ENCODE measurements at regions not wholly inside any gene's neighbourhood (a gene's known extent, or its start where the extent isn't known, plus 50 kb on each side); places are given as distances from the start of the nearest gene placed in this dataset.
"Not testable (repeated sequence)": the region's sequence is repeated elsewhere in the genome, so short reads cannot be mapped to it uniquely, and the experiment has no call there.

- FAIRE-seq = no peak
Measured at GRCh38 chr10:128568491-128568890, 442.3 kb upstream of the MKI67 start.

DNA sequence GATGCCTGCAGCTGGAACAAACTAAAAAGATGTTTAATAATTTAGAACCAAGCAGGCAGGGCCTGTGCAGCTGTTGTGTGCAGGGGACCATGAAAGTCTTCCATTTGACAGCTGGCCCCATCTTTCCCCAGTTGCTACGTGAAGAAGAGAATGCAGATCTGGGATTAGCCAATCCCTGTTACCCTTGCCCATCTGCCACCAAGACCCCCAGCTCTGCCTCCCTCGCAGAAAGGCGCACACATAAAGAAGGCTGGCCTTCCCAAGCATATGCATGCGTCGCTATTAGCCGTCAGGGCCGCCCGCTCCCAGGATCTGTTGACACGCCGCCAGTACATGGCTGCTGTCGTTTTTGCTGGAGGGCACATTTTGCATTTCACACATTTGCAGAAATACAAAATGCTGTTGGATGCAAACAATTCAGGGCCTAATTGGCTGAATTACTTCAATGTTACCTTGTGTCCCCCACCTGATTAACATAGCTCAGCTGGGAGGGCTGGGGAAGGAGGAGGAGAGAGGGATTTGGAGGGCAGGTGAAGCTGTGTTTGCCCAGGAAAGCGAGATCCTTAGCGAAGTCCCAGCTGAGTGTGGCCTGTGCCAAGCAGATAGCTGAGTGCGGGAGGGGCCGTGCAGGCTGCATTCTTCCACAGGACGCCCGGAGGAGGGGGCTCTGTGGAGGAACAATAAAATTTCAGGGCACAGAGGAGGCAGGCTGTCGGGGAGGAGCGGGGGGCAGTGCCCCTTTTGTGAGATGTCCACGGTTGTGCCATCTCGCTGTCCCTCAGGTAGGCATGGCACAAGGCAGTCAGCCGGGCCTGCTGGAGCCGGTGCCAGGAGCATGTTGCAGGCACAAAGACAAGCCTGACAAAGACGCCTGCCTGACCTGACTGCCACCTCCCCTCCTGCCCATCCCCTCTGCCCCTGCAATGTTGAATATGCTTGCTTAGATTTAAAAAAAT, 443.0 kb upstream of the MKI67 start:
- no peak for FAIRE-seq

GRCh38 chr10:128570319-128570995, 444.2 kb upstream of the MKI67 start:
- FAIRE-seq = no peak

DNA sequence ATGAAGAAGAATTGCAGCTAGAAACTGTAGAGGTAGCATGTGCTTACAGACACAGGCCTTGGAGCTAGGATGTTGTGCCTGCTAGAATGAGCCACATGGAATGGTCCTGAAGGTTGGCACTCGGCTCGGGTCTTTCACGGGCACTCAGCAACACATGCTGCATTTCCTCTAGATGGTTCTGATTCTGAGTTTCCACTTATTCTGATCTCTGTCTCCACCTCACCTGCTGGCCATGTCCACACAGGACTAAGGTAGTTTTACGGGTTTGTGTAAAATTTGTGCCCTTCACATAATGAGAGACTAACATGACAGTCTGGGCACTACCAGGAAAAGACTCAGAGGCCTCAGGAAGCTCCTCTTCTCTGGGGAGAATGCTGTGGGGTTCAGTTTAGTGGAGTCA, 444.8 kb upstream of the MKI67 start:
- FAIRE-seq = no peak

GRCh38 chr10:128571745-128572144, 445.5 kb upstream of the MKI67 start:
- FAIRE-seq = no peak

DNA sequence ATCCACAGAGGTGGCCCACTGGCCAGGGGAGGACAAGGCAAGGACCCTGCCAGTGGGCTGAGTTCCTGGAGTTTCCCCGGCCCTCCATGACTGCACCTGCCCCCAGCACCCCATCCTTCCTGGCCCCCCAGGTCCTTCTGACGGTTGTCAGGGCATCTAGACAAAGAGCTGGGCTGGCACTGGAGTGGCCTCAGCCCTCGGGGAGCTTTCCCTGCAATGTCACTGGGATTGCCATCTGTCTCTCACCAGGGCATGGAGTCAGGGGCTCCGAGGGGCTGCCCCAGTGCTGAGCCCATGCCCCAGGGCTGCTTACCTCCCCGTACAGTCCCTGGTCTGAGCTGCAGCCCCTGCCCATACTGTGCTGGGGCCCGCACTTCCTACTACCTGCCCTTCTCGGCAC, 446.5 kb upstream of the MKI67 start:
- no peak for FAIRE-seq

GRCh38 chr10:128573281-128573845, 447.1 kb upstream of the MKI67 start:
- no peak for FAIRE-seq

GRCh38 chr10:128573986-128574385, 447.8 kb upstream of the MKI67 start:
- no peak for FAIRE-seq

GRCh38 chr10:128574581-128575210, 448.5 kb upstream of the MKI67 start:
- no peak for FAIRE-seq

- FAIRE-seq = no peak
Measured at GRCh38 chr10:128575761-128576160, 449.5 kb upstream of the MKI67 start.

DNA sequence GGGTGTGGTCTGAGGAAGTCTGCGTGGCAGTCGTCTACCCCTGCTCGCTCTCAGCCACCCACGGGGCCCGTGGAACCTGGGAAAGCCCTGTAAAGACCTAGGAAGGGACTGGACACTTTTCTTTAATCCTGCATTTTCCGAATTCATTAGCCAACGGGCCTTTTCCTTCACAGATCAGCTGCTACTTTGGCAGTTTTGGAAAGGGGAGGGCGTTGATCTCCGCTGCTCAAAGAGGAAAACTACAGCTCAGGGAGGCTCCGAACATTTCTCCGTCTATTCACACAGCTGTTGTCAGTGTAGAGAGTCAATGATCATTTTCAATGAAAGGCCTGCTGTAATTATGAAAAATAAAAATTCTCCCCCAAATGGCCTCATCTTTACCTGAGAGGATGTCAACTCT, 450.1 kb upstream of the MKI67 start:
- FAIRE-seq = no peak

- no peak for FAIRE-seq
Measured at GRCh38 chr10:128576943-128577670, 450.9 kb upstream of the MKI67 start.

- FAIRE-seq = no peak
Measured at GRCh38 chr10:128577958-128578750, 451.9 kb upstream of the MKI67 start.

DNA sequence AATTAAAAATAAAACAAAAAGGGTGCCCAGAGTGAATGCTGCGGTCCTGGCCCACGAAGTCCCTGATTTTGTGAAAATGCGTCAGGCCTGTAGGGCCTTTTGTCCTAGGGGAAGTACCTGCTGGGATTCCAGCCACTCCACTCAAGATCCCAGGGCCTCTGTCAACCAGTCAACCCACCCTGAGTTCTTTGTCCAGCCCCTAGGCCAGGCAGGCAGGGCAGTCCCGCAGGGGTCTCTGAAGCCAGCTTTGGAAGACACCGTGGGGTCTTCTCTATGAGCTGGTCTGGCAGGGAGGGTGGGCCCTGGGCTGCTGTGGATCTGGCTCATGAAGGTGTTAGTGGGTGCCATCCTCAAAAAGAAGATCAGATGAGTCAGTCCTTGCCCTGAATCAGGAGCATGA, 452.5 kb upstream of the MKI67 start:
- FAIRE-seq = no peak

DNA sequence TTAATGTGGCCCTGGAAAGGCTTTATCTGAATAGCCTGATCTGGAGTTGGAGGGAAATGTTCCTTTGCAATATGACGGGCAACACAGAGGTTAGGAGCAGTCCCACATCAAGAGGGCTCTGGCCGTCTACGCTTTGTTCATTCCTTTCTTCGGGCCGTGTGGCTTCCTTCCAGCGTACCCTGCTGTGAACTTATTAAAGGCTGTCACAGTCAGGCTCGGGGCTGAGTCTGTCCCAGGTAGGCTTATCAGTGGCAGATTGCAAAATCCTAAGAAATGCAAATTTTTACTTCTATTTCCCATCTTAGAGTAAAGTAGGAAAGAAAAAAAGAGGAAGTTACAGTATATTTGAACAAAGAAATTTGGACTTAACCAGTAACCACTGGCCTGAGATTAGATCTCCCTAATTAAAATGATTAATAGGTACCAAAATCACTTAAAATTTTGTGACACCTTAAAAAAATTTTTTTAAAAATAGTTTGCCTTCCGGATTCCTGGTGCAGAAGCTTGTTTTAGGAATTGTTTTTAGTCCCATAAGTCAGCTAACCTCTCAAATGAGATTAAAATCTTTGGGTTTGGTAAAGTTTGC, 453.1 kb upstream of the MKI67 start:
- FAIRE-seq = no peak

DNA sequence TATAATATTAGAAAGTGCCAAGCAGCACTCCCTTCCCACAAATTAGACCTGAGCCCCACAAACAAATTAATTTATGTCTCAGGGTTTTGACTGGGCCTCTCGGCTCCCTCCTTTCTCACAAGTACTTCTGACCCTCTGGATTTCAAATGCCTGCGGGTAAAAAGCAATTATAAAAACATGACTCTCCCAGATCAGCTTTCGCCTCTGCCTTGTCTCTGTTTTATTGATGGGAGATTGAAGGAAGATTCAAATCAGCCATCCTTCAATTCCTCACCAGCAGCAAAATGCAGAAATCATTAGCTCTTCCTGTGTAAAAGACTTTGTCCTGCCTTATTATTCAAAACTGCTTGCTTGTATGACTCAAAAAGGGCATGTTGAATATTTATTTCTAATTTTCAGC, 453.7 kb upstream of the MKI67 start:
- no peak for FAIRE-seq

DNA sequence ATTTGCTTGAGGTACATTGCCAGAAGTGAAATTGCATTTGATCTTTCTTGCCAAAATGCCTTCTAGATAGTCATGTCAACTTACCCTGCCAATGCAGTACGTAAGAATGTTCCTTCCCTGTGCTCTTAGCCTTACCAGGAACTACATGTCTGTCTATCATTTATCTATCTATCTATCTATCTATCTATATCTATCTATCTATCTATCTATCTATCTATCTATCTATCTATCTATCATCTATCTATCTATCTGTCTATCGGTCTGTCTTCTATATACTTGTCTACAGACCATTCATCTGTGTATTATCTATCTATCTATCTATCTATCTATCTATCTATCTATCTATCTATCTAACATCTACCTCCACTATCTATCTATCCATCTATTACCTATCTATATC, 456.9 kb upstream of the MKI67 start:
- not testable (repeated sequence) for FAIRE-seq

DNA sequence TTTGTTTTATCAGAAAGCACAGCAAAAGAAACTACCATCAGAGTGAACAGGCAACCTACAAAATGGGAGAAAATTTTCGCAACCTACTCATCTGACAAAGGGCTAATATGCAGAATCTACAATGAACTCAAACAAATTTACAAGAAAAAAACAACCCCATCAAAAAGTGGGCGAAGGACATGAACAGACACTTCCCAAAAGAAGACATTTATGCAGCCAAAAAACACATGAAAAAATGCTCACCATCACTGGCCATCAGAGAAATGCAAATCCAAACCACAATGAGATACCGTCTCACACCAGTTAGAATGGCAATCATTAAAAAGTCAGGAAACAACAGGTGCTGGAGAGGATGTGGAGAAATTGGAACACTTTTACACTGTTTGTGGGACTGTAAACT, 460.4 kb upstream of the MKI67 start:
- not testable (repeated sequence) for FAIRE-seq

GRCh38 chr10:128587689-128588088, 461.5 kb upstream of the MKI67 start:
- FAIRE-seq = no peak

DNA sequence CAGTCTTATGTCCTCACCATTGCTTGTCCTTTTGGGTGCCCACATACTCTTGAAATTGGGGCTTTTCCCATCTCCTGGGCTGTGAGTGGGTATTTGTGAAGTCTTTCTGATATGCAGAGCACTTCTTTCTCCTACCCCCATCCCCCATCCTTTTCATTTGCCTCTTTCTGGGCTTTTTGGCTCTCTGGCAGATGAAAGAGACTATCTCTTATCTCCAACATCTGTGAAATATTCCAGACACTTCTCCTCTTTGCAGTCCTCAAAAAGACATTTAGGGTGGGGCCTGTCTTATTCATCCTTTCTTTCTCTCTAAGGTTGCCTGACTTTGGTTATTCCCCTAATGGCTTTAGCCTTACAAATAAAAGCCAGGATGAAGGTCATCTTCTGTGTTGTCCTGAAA, 462.2 kb upstream of the MKI67 start:
- FAIRE-seq = no peak

GRCh38 chr10:128594688-128595087, 468.5 kb upstream of the MKI67 start:
- FAIRE-seq = no peak
